Fibroblast of villous mesenchyme (primary cell): ENCODE measurements at regions not wholly inside any gene's neighbourhood (a gene's known extent, or its start where the extent isn't known, plus 50 kb on each side); places are given as distances from the start of the nearest gene placed in this dataset.

Source experiments
- DNase-seq: peaks from one replicate; pipeline ENCODE4 v3.0.0-alpha.2; 2010; ENCODE audit warnings: low read depth
- H3K4me3 ChIP-seq: 2 replicates; pipeline ENCODE4 v1.5.1; 2011; ENCODE audit warnings: low read depth, mild to moderate bottlenecking, low read length
- TF ChIP-seq, protein P1 (sequence below): IDR thresholded peaks from 2 replicates; pipeline ENCODE4 v1.5.1; 2012; ENCODE audit warnings: low read depth, mild to moderate bottlenecking, low read length; ENCODE audit not compliant: insufficient read depth

DNA sequence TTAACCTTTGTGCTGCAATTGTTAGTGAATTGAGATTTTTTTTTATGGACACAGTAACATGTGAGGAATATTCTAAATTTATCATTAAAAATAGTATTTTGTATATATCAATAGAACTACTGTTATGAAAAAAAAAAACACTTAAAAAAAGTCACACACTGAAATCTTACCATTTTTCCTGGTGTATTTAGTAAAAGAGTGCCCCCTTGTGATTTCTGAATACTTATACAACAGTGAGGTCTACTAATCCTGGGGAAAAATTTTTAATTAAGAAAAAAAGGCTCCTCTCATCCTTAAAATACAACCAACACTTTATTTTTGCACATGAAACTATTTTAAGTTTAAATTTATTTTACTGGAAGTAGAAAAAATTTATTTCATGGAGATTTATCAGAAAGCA, 56.4 kb upstream of the SPOCK3 start:
- no peak overlapping the region for H3K4me3 ChIP-seq
- peak; percentile 0 for DNase-seq
- TF ChIP-seq, protein P1, sequence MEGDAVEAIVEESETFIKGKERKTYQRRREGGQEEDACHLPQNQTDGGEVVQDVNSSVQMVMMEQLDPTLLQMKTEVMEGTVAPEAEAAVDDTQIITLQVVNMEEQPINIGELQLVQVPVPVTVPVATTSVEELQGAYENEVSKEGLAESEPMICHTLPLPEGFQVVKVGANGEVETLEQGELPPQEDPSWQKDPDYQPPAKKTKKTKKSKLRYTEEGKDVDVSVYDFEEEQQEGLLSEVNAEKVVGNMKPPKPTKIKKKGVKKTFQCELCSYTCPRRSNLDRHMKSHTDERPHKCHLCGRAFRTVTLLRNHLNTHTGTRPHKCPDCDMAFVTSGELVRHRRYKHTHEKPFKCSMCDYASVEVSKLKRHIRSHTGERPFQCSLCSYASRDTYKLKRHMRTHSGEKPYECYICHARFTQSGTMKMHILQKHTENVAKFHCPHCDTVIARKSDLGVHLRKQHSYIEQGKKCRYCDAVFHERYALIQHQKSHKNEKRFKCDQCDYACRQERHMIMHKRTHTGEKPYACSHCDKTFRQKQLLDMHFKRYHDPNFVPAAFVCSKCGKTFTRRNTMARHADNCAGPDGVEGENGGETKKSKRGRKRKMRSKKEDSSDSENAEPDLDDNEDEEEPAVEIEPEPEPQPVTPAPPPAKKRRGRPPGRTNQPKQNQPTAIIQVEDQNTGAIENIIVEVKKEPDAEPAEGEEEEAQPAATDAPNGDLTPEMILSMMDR = peak; percentile 3

- TF ChIP-seq, protein P1 = no peak
- no peak overlapping the region for H3K4me3 ChIP-seq
- no peak for DNase-seq
Measured at GRCh38 chr4:167308876-167309275, 74.6 kb upstream of the SPOCK3 start.

- TF ChIP-seq, protein P1 = no peak
- H3K4me3 ChIP-seq = no peak overlapping the region
- no peak for DNase-seq
Measured at GRCh38 chr4:167321299-167321698, 87.0 kb upstream of the SPOCK3 start.

DNA sequence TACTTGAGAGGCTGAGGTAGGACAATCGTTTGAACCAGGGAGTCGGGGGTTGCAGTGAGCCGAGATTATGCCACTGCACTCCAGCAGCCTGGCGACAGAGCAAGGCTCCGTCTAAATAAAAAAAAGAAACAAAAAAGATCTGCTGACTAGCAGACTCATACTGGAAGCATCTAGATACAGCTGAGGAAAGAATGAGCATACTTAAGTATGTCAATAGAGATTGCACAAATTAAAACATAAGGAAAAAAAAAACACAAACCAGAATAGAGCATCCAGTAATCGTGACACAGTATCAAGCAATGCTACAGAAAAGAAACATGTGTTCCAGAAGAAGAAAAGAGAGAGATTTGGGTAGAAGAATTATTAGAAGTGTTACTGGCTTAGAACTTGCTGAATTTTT, 105.5 kb upstream of the SPOCK3 start:
- TF ChIP-seq, protein P1 = no peak
- no peak overlapping the region for H3K4me3 ChIP-seq
- no peak for DNase-seq

DNA sequence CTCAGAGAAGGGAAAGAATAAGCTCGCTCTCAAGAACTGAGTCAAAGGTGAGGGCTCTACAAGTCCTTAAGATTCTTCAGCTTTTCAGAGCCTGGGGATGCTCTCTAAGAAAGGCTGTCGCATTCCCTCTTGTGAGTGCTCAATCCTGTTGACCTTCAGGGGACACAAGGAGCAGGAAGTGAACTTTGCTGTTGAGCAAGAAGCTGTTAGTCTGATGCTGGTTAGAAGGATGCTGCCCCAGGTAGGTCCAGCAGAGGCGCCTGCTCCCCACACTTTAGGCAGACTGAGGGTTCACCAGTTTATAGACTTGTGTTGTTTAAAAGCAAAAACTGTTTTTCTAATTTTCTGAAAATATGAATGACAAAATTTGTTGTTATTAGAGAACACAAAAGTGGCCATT, 125.4 kb upstream of the SPOCK3 start:
- no peak overlapping the region for H3K4me3 ChIP-seq
- no peak for DNase-seq

DNA sequence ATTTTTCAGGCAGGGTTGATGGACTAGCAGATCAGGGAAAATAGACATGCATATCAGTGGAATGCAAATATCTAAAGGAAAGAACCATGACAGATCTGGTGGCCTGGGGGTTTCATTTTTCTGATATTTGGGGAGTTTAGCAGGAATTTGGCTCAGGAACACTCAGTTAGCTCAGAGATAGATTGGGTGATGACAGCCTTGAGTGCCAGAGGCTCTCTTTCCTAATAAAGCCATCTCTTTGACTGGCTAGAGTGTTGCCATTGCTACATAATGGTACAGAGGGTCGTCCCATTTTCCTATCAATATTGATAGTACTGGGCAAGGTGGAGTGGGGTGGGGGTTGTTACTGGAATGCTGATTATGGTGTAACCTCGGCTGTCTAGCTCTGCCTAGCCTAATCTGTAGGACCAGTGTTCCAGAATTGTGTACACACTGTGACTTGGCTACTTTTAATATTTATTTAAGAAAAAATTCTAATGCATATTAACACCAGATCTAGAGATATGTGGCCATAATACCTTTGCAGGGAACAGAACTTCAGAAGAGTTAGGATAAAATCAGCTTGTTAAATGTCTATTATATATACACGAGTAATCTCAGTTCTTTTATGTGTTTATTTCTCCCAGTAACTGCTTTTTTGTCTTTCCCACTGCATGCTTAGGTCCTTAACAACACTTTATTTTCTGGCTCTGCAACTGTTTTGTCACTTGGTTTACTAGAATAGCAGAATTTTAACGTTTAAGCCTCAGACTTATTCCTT, 145.0 kb upstream of the SPOCK3 start:
- H3K4me3 ChIP-seq = no peak overlapping the region
- TF ChIP-seq, protein P1 = no peak
- no peak for DNase-seq

More for the DNA sequence above, 125.4 kb upstream of the SPOCK3 start:
- TF ChIP-seq, protein P1 = no peak

- TF ChIP-seq, protein P1 = no peak
- DNase-seq = no peak
- no peak overlapping the region for H3K4me3 ChIP-seq
Measured at GRCh38 chr4:167380964-167381363, 146.7 kb upstream of the SPOCK3 start.
